ENCODE measurements at regions not wholly inside any gene's neighbourhood (a gene's known extent, or its start where the extent isn't known, plus 50 kb on each side); places are given as distances from the start of the nearest gene placed in this dataset.

- TF ChIP-seq POLR2AphosphoS5 (IDR thresholded peaks at IDR 0.05) (no peak), CTCF (IDR thresholded peaks at IDR 0.05) (no peak), POLR2A (IDR thresholded peaks at IDR 0.05; ENCODE audit: low read depth) (no peak)
Measured at GRCh38 chr2:235414422-235414821, 79.4 kb upstream of the AGAP1 start.
